Prostate gland (tissue), 2 donors: ENCODE measurements at regions not wholly inside any gene's neighbourhood (a gene's known extent, or its start where the extent isn't known, plus 50 kb on each side); places are given as distances from the start of the nearest gene placed in this dataset.
"Not testable (repeated sequence)": the region's sequence is repeated elsewhere in the genome, so short reads cannot be mapped to it uniquely, and the experiment has no call there.

Experiments
- DNase-seq: peaks from one replicate; pipeline ENCODE4 v3.0.0-alpha.2; 2019; ENCODE audit warnings: low spot score
- H3K27ac ChIP-seq, 2 donors: fragments of 200-600 bp; sonication (generic); 2 replicates each; pipeline ENCODE4 v1.5.1; 2017 to 2019
- H3K27me3 ChIP-seq: fragments of 200-600 bp; sonication (generic); replicated peaks from 2 replicates; pipeline ENCODE4 v1.5.1; 2019; ENCODE audit not compliant: insufficient read depth
- H3K36me3 ChIP-seq, 2 donors: fragments of 200-600 bp; sonication (generic); 1 replicate in 1 of 2; 2 replicates in 1 of 2; pipeline versions ENCODE4 v1.5.1 to v1.8.1; 2017 to 2019
- H3K4me1 ChIP-seq: fragments of 200-600 bp; sonication (generic); replicated peaks from 2 replicates; pipeline ENCODE4 v1.5.1; 2019
- H3K4me3 ChIP-seq, 2 donors: fragments of 200-600 bp; sonication (generic); 2 replicates each; pipeline ENCODE4 v1.5.1; 2017 to 2019
- H3K9me3 ChIP-seq: fragments of 200-600 bp; sonication (generic); 2 replicates; pipeline ENCODE4 v1.5.1; 2017
- CTCF ChIP-seq, 4 experiments: fragments of 200-600 bp in 2 of 4; fragments of 450-650 bp in 2 of 4; sonication (generic) in 2 of 4; IDR thresholded peaks; 1 replicate in 3 of 4; 2 replicates in 1 of 4; pipeline ENCODE4 v1.5.1; 2016 to 2019; ENCODE audit warnings: antibody characterized with exemption in 4 of 4, mild to moderate bottlenecking in 2 of 4, moderate library complexity in 2 of 4
- POLR2A ChIP-seq: fragments of 450-650 bp; IDR thresholded peaks from one replicate; pipeline ENCODE4 v1.6.1; 2016; ENCODE audit warnings: antibody characterized with exemption, mild to moderate bottlenecking
- POLR2AphosphoS5 ChIP-seq: sonication (generic); formaldehyde crosslinking; IDR thresholded peaks from one replicate; pipeline ENCODE4 v1.6.1; 2017; ENCODE audit warnings: antibody characterized with exemption
- WGBS: methylation state at CpG from one replicate; pipeline ENCODE4 v1.1.5; 2018; 5-methylcytosine and 5-hydroxymethylcytosine counted together
- intact Hi-C: fragments of 100-400 bp; cut with DNase I; formaldehyde crosslinking; loops from one replicate; pipeline ENCODE4 v1.14.2; 2022

- 72% methylated on average over 28 of the region's 39 CpGs for WGBS
- DNase-seq, H3K27ac ChIP-seq, H3K27me3 ChIP-seq, H3K36me3 ChIP-seq, H3K4me1 ChIP-seq, H3K9me3 ChIP-seq, intact Hi-C loops, H3K4me3 ChIP-seq: not testable (repeated sequence)
Measured at GRCh38 chr9:64070611-64071357, 1214.2 kb downstream of the FOXD4L5 start.

GRCh38 chr9:64070083-64070482 is 1214.9 kb downstream of the FOXD4L5 start:
- H3K27ac ChIP-seq, intact Hi-C loops, DNase-seq, H3K9me3 ChIP-seq, H3K4me1 ChIP-seq, H3K27me3 ChIP-seq, H3K36me3 ChIP-seq, H3K4me3 ChIP-seq: not testable (repeated sequence)
- 87% methylated on average over 13 of the region's 13 CpGs for WGBS

- intact Hi-C loops: no loop called here
- H3K36me3 ChIP-seq: no peaks in the 10 kb centered on the region
- no peak for DNase-seq
- TF ChIP-seq CTCF (IDR thresholded peaks at IDR 0.05): no peak
- TF ChIP-seq POLR2AphosphoS5: no peak
- TF ChIP-seq POLR2A: no peak
- H3K9me3 ChIP-seq: no peaks in the 10 kb centered on the region
- no peaks in the 10 kb centered on the region for H3K4me1 ChIP-seq
- H3K4me3 ChIP-seq: no peak overlapping the region
- no peaks in the 10 kb centered on the region for H3K27me3 ChIP-seq
- H3K27ac ChIP-seq: no peak overlapping the region
- 79% methylated on average over 16 of the region's 24 CpGs for WGBS
Measured at GRCh38 chr9:64066736-64067368, 1218.2 kb downstream of the FOXD4L5 start.

GRCh38 chr9:64061013-64061627 is 1223.9 kb downstream of the FOXD4L5 start:
- DNase-seq: no peak
- TF ChIP-seq CTCF (IDR thresholded peaks at IDR 0.05) (no peak), POLR2AphosphoS5 (no peak), POLR2A (no peak)
- Histone ChIP-seq H3K9me3 (no peaks in the 10 kb centered on the region), H3K4me1 (no peaks in the 10 kb centered on the region), H3K27me3 (no peaks in the 10 kb centered on the region), H3K36me3 (no peaks in the 10 kb centered on the region), H3K4me3 (no peak overlapping the region), H3K27ac (no peak overlapping the region)
- WGBS: 70% methylated on average over 7 of the region's 7 CpGs
- intact Hi-C loops: no loop called here

- H3K36me3 ChIP-seq, H3K27me3 ChIP-seq, DNase-seq, H3K4me1 ChIP-seq, H3K9me3 ChIP-seq, H3K27ac ChIP-seq, intact Hi-C loops, H3K4me3 ChIP-seq: not testable (repeated sequence)
- 68% methylated on average over 1 of the region's 1 CpG for WGBS
Measured at GRCh38 chr9:64058070-64058469, 1226.9 kb downstream of the FOXD4L5 start.

- TF ChIP-seq POLR2AphosphoS5 (no peak), POLR2A (no peak), CTCF (IDR thresholded peaks at IDR 0.05) (no peak)
- DNase-seq: no peak
- 65% methylated on average over 4 of the region's 4 CpGs for WGBS
- no peaks in the 10 kb centered on the region for H3K27me3 ChIP-seq
- no peaks in the 10 kb centered on the region for H3K9me3 ChIP-seq
- intact Hi-C loops: no loop called here
- H3K36me3 ChIP-seq: no peaks in the 10 kb centered on the region
- no peak overlapping the region for H3K4me3 ChIP-seq
- no peaks in the 10 kb centered on the region for H3K4me1 ChIP-seq
- H3K27ac ChIP-seq: no peak overlapping the region
Measured at GRCh38 chr9:64057553-64057952, 1227.5 kb downstream of the FOXD4L5 start.

GRCh38 chr9:64028925-64029324 is 1256.1 kb downstream of the FOXD4L5 start:
- H3K27ac ChIP-seq, DNase-seq, H3K9me3 ChIP-seq, intact Hi-C loops, H3K27me3 ChIP-seq, H3K4me1 ChIP-seq, H3K36me3 ChIP-seq, H3K4me3 ChIP-seq: not testable (repeated sequence)
- 72% methylated on average over 4 of the region's 4 CpGs for WGBS

- H3K27ac ChIP-seq, H3K4me1 ChIP-seq, H3K36me3 ChIP-seq, intact Hi-C loops, H3K9me3 ChIP-seq, H3K4me3 ChIP-seq, H3K27me3 ChIP-seq, DNase-seq: not testable (repeated sequence)
- WGBS: 83% methylated on average over 42 of the region's 46 CpGs
Measured at GRCh38 chr9:64020696-64021491, 1264.1 kb downstream of the FOXD4L5 start.
